LNCaP clone FGC (cell line): ENCODE measurements at regions not wholly inside any gene's neighbourhood (a gene's known extent, or its start where the extent isn't known, plus 50 kb on each side); places are given as distances from the start of the nearest gene placed in this dataset.
"Not testable (repeated sequence)": the region's sequence is repeated elsewhere in the genome, so short reads cannot be mapped to it uniquely, and the experiment has no call there.

ENCODE experiments used
- DNase-seq: peaks from one replicate; pipeline ENCODE4 v3.0.0-alpha.2; 2011; ENCODE audit warnings: low read depth
- H3K4me3 ChIP-seq: 2 replicates; pipeline ENCODE4 v1.5.1; 2011; ENCODE audit warnings: mild to moderate bottlenecking, low read depth, low read length, control low read depth
- CTCF ChIP-seq: IDR thresholded peaks from 2 replicates; pipeline ENCODE4 v1.5.1; 2012; ENCODE audit warnings: mild to moderate bottlenecking; ENCODE audit not compliant: control insufficient read depth, insufficient read depth; ENCODE audit errors: extremely low read depth

- no peak overlapping the region for H3K4me3 ChIP-seq
- no peak for TF ChIP-seq CTCF
- no peak for DNase-seq
Measured at GRCh38 chr5:88045165-88045564, 223.5 kb downstream of the TMEM161B start.

- no peak overlapping the region for H3K4me3 ChIP-seq
- no peak for DNase-seq
- no peak for TF ChIP-seq CTCF
Measured at GRCh38 chr5:88034520-88034919, 234.1 kb downstream of the TMEM161B start.

- no peak for DNase-seq
- TF ChIP-seq CTCF = no peak
Measured at GRCh38 chr5:88033191-88033590, 235.5 kb downstream of the TMEM161B start.

GRCh38 chr5:88029011-88029410 is 239.6 kb downstream of the TMEM161B start:
- TF ChIP-seq CTCF = no peak
- no peak overlapping the region for H3K4me3 ChIP-seq
- no peak for DNase-seq

More at GRCh38 chr5:88033191-88033590, 235.5 kb downstream of the TMEM161B start:
- no peak overlapping the region for H3K4me3 ChIP-seq

GRCh38 chr5:88021141-88021540 is 247.5 kb downstream of the TMEM161B start:
- H3K4me3 ChIP-seq = no peak overlapping the region
- TF ChIP-seq CTCF = no peak
- no peak for DNase-seq

GRCh38 chr5:88014984-88015383 is 253.7 kb downstream of the TMEM161B start:
- not testable (repeated sequence) for DNase-seq, H3K4me3 ChIP-seq

GRCh38 chr5:88000877-88001276 is 267.8 kb downstream of the TMEM161B start:
- no peak for DNase-seq
- no peak for TF ChIP-seq CTCF
- no peak overlapping the region for H3K4me3 ChIP-seq
